Esophagus squamous epithelium (tissue), 4 donors: ENCODE measurements at regions not wholly inside any gene's neighbourhood (a gene's known extent, or its start where the extent isn't known, plus 50 kb on each side); places are given as distances from the start of the nearest gene placed in this dataset.

ENCODE experiments used
- POLR2A ChIP-seq, 4 donors: fragments of 450-650 bp; IDR thresholded peaks; one replicate each; pipeline ENCODE4 v1.6.1; 2017; ENCODE audit warnings: antibody characterized with exemption in 4 of 4, mild to moderate bottlenecking in 4 of 4, moderate library complexity in 3 of 4
- TF ChIP-seq, protein P1 (sequence below), 6 experiments: fragments of 450-650 bp in 4 of 6; fragments of 200-600 bp in 2 of 6; sonication (generic) in 2 of 6; IDR thresholded peaks; one replicate each; pipeline ENCODE4 v1.5.1; 2016 to 2019; ENCODE audit warnings: antibody characterized with exemption in 6 of 6, mild to moderate bottlenecking in 4 of 6, moderate library complexity in 4 of 6

DNA sequence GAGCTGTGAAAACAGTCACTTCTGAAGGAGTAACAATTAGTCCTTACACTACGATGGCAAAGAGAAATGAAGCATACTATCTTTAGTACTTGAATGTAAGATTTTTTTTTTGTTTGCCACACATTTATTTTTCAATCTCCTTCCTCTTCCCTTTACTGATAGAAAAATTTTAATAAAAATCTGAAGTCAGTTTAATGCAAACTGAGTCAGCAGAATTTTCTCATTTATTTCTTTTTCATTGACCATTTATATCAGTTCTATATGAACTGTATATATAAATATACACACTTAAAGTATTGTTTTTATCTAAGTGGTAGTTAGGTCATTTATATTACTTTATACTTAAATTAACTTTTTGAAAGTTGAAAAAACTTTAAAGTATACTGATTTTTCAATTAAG lies 1009.1 kb upstream of the SPRY2 start:
- TF ChIP-seq, protein P1, sequence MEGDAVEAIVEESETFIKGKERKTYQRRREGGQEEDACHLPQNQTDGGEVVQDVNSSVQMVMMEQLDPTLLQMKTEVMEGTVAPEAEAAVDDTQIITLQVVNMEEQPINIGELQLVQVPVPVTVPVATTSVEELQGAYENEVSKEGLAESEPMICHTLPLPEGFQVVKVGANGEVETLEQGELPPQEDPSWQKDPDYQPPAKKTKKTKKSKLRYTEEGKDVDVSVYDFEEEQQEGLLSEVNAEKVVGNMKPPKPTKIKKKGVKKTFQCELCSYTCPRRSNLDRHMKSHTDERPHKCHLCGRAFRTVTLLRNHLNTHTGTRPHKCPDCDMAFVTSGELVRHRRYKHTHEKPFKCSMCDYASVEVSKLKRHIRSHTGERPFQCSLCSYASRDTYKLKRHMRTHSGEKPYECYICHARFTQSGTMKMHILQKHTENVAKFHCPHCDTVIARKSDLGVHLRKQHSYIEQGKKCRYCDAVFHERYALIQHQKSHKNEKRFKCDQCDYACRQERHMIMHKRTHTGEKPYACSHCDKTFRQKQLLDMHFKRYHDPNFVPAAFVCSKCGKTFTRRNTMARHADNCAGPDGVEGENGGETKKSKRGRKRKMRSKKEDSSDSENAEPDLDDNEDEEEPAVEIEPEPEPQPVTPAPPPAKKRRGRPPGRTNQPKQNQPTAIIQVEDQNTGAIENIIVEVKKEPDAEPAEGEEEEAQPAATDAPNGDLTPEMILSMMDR (IDR thresholded peaks at IDR 0.05): no peak
- TF ChIP-seq POLR2A (IDR thresholded peaks at IDR 0.05): no peak
